ENCODE measurements at regions not wholly inside any gene's neighbourhood (a gene's known extent, or its start where the extent isn't known, plus 50 kb on each side); places are given as distances from the start of the nearest gene placed in this dataset.

GRCh38 chr4:181659876-181660275 is 583.3 kb upstream of the TENM3 start:
- no peak for DNase-seq

GRCh38 chr4:181661090-181661489 is 582.1 kb upstream of the TENM3 start:
- peak; percentile 90 for DNase-seq

GRCh38 chr4:181661923-181662322 is 581.3 kb upstream of the TENM3 start:
- DNase-seq: no peak

- peak; percentile 85 for DNase-seq
Observed at GRCh38 chr4:181662383-181662782, 580.8 kb upstream of the TENM3 start.

GRCh38 chr4:181670506-181670905 is 572.7 kb upstream of the TENM3 start:
- no peak for DNase-seq

GRCh38 chr4:181671672-181672071 is 571.5 kb upstream of the TENM3 start:
- DNase-seq: no peak

GRCh38 chr4:181672751-181673150 is 570.5 kb upstream of the TENM3 start:
- no peak for DNase-seq

GRCh38 chr4:181674315-181674875 is 568.8 kb upstream of the TENM3 start:
- DNase-seq: peak; percentile 87

- DNase-seq: no peak
Observed at GRCh38 chr4:181676546-181676945, 566.7 kb upstream of the TENM3 start.

- DNase-seq: peak; percentile 55
Observed at GRCh38 chr4:181677201-181677600, 566.0 kb upstream of the TENM3 start.

- no peak for DNase-seq
Observed at GRCh38 chr4:181677621-181678020, 565.6 kb upstream of the TENM3 start.

GRCh38 chr4:181679754-181680153 is 563.4 kb upstream of the TENM3 start:
- no peak for DNase-seq

GRCh38 chr4:181682367-181683047 is 560.7 kb upstream of the TENM3 start:
- peak; percentile 17 for DNase-seq

- DNase-seq: peak; percentile 71
Observed at GRCh38 chr4:181684310-181684709, 558.9 kb upstream of the TENM3 start.

GRCh38 chr4:181685461-181685860 is 557.7 kb upstream of the TENM3 start:
- peak; percentile 36 for DNase-seq

- DNase-seq: peak; percentile 87
Observed at GRCh38 chr4:181685911-181686310, 557.3 kb upstream of the TENM3 start.

- no peak for DNase-seq
Observed at GRCh38 chr4:181687116-181687515, 556.1 kb upstream of the TENM3 start.

GRCh38 chr4:181688432-181688831 is 554.8 kb upstream of the TENM3 start:
- DNase-seq: peak; percentile 33

- DNase-seq: peak; percentile 47
Observed at GRCh38 chr4:181688872-181689271, 554.3 kb upstream of the TENM3 start.

- DNase-seq: no peak
Observed at GRCh38 chr4:181690498-181690897, 552.7 kb upstream of the TENM3 start.

GRCh38 chr4:181692965-181693364 is 550.2 kb upstream of the TENM3 start:
- no peak for DNase-seq

GRCh38 chr4:181693517-181693916 is 549.7 kb upstream of the TENM3 start:
- DNase-seq: no peak

GRCh38 chr4:181698221-181698620 is 545.0 kb upstream of the TENM3 start:
- DNase-seq: no peak

- no peak for DNase-seq
Observed at GRCh38 chr4:181701214-181701613, 542.0 kb upstream of the TENM3 start.

- no peak for DNase-seq
Observed at GRCh38 chr4:181701894-181702293, 541.3 kb upstream of the TENM3 start.
